Thoracic aorta (tissue), 2 donors: ENCODE measurements at regions not wholly inside any gene's neighbourhood (a gene's known extent, or its start where the extent isn't known, plus 50 kb on each side); places are given as distances from the start of the nearest gene placed in this dataset.

ENCODE experiments used
- ATAC-seq: fragments of 150-250 bp; one replicate; pipeline ENCODE4 v1.8.0; 2017; ENCODE audit warnings: low read depth; ENCODE audit not compliant: insufficient number of reproducible peaks, low FRiP score
- DNase-seq: peaks from one replicate; pipeline ENCODE4 v3.0.0-alpha.2; 2020; ENCODE audit warnings: low spot score
- H3K27ac ChIP-seq, 2 donors: fragments of 200-600 bp; sonication (generic); 1 replicate in 1 of 2; 2 replicates in 1 of 2; pipeline ENCODE4 v1.5.1; 2016; ENCODE audit warnings: mild to moderate bottlenecking in 2 of 2, moderate library complexity in 2 of 2
- H3K27me3 ChIP-seq: fragments of 200-600 bp; sonication (generic); replicated peaks from 2 replicates; pipeline ENCODE4 v1.6.0; 2016; ENCODE audit warnings: mild to moderate bottlenecking; ENCODE audit not compliant: insufficient read depth
- H3K36me3 ChIP-seq: fragments of 200-600 bp; sonication (generic); one replicate; pipeline ENCODE4 v1.5.1; 2016
- H3K4me1 ChIP-seq, 2 donors: fragments of 200-600 bp; sonication (generic); 1 replicate in 1 of 2; 2 replicates in 1 of 2; pipeline versions ENCODE4 v1.5.1 to v1.6.0; 2016; ENCODE audit warnings: low read depth in 2 of 2, mild to moderate bottlenecking in 1 of 2; ENCODE audit not compliant: control insufficient read depth in 1 of 2
- H3K4me3 ChIP-seq: fragments of 200-600 bp; sonication (generic); 2 replicates; pipeline ENCODE4 v1.5.1; 2016; ENCODE audit warnings: mild to moderate bottlenecking
- H3K9me3 ChIP-seq: fragments of 200-600 bp; sonication (generic); 2 replicates; pipeline ENCODE4 v1.5.1; 2016
- TF ChIP-seq, protein P1 (sequence below): fragments of 200-600 bp; sonication (generic); IDR thresholded peaks from one replicate; pipeline ENCODE4 v1.5.1; 2019; ENCODE audit warnings: antibody characterized with exemption

DNA sequence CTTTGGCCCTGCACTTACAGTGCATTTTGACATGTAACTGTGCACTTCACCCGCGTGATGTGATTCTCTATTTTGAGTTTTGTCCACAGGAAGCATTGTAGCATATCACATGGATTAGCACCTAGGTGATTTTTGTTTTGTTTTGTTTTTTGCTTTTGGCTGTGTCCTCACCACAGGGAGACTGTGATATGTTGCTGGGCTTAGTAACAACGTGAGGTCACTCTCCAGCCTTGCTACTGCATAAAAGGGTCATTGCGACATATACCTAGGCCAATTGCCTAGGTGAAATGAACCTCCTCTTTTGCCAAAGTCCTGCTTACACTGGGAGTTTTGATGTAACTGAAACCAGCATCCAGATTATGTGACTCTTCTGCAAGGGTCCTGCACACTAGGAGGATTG, 1152.9 kb upstream of the AMELY start:
- no peak for ATAC-seq

DNA sequence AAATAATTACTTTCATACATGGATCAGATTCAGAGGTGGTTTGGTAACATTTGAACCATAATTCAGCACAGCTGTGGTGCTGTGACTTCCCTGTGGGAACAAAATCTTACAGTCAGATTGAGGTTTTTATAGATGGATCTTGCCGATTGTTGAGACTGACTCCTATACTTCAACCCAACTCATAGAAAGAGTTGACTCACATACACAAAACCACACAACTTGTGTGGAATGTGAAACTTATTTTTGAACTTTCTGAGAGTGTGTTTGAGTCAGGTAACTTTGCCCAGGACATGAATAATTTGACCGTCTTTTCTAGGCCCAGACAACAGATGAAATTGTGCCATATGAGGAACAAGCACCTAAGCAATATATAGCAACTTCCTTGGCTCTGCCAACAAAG, 1152.4 kb upstream of the AMELY start:
- no peaks in the 10 kb centered on the region for H3K36me3 ChIP-seq
- H3K27ac ChIP-seq = no peak overlapping the region
- no peak overlapping the region for H3K4me3 ChIP-seq
- no peaks in the 10 kb centered on the region for H3K9me3 ChIP-seq
- no peaks in the 10 kb centered on the region for H3K27me3 ChIP-seq
- TF ChIP-seq, protein P1, sequence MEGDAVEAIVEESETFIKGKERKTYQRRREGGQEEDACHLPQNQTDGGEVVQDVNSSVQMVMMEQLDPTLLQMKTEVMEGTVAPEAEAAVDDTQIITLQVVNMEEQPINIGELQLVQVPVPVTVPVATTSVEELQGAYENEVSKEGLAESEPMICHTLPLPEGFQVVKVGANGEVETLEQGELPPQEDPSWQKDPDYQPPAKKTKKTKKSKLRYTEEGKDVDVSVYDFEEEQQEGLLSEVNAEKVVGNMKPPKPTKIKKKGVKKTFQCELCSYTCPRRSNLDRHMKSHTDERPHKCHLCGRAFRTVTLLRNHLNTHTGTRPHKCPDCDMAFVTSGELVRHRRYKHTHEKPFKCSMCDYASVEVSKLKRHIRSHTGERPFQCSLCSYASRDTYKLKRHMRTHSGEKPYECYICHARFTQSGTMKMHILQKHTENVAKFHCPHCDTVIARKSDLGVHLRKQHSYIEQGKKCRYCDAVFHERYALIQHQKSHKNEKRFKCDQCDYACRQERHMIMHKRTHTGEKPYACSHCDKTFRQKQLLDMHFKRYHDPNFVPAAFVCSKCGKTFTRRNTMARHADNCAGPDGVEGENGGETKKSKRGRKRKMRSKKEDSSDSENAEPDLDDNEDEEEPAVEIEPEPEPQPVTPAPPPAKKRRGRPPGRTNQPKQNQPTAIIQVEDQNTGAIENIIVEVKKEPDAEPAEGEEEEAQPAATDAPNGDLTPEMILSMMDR = no peak
- no peaks in the 10 kb centered on the region for H3K4me1 ChIP-seq
- DNase-seq = no peak
- ATAC-seq = no peak

More for the DNA sequence above, 1152.9 kb upstream of the AMELY start:
- H3K4me1 ChIP-seq = no peaks in the 10 kb centered on the region
- no peaks in the 10 kb centered on the region for H3K36me3 ChIP-seq
- no peaks in the 10 kb centered on the region for H3K27me3 ChIP-seq
- H3K4me3 ChIP-seq = no peak overlapping the region
- H3K27ac ChIP-seq = no peak overlapping the region
- TF ChIP-seq, protein P1 = no peak
- H3K9me3 ChIP-seq = no peaks in the 10 kb centered on the region
- no peak for DNase-seq

DNA sequence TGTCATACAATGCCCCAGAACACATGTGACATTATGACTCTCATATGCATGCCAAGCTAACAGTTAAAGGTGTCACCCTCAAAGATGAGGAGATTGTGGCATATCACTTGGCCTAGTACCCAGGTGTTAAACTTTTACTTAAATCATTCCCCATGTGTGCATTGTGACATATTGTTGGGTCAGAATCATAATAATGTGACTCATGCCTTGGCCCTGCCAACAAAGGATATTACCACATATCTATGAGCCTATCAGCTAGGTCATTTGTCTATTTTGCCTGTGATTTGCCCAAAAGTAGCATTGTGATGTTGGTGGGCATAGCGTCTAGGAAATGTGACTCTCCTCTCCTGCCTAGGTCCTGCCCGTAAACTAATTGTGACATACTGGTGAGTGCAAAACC, 1147.1 kb upstream of the AMELY start:
- Histone ChIP-seq H3K36me3 (no peaks in the 10 kb centered on the region), H3K4me1 (no peaks in the 10 kb centered on the region), H3K27me3 (no peaks in the 10 kb centered on the region), H3K9me3 (no peaks in the 10 kb centered on the region), H3K4me3 (no peak overlapping the region), H3K27ac (no peak overlapping the region)
- ATAC-seq (no peak), DNase-seq (no peak)
- TF ChIP-seq, protein P1 = no peak

DNA sequence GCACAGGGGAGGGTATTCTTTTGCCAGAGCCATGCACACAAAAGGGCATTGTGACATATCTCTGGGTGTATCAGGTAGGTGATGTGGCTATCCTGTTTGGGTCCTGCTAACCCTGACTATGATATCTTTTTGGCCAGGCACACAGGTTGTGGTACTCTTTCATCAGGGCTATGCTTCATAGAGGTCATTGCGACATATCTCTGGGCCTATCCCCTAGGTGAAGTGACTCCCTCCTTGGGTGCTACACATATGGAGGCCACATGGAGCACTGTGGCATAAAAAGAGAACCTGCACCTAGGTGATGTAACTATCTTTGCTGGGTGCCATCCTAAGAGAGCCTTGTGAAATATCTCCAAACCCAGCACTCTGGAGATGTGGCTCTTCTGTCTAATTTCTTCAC, 1139.8 kb upstream of the AMELY start:
- DNase-seq (no peak), ATAC-seq (no peak)
- TF ChIP-seq, protein P1 = no peak
- Histone ChIP-seq H3K4me3 (no peak overlapping the region), H3K4me1 (no peaks in the 10 kb centered on the region), H3K27ac (no peak overlapping the region), H3K36me3 (no peaks in the 10 kb centered on the region), H3K27me3 (no peaks in the 10 kb centered on the region), H3K9me3 (no peaks in the 10 kb centered on the region)

DNA sequence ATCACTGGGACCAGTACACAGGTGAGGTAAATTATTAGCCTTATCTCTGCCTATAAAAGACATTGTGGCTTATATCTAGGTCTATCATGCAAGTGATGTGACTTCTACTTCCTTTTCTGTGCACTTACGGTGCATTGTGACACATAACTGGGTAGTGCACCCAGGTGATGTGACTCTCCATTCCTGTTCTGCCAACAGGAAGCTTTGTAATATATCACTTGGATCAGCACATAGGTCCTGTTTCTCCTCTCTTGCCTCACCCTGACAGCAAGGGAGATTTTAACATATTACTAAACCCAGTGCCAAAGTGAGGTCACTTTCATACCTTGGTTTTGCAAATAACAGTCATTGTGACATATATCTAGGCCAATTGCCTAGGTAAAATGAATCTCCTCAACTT, 1129.7 kb upstream of the AMELY start:
- Histone ChIP-seq H3K27ac (no peak overlapping the region), H3K4me1 (no peaks in the 10 kb centered on the region), H3K27me3 (no peaks in the 10 kb centered on the region), H3K4me3 (no peak overlapping the region), H3K9me3 (no peaks in the 10 kb centered on the region), H3K36me3 (no peaks in the 10 kb centered on the region)
- DNase-seq = no peak
- TF ChIP-seq, protein P1 = no peak
- ATAC-seq = no peak
